Lower leg skin (tissue), 4 donors: ENCODE measurements at regions not wholly inside any gene's neighbourhood (a gene's known extent, or its start where the extent isn't known, plus 50 kb on each side); places are given as distances from the start of the nearest gene placed in this dataset.

Source experiments
- DNase-seq, 2 donors: peaks; one replicate each; pipeline ENCODE4 v3.0.0-alpha.2; 2019; ENCODE audit warnings: low spot score in 2 of 2
- H3K4me3 ChIP-seq: fragments of 200-600 bp; sonication (generic); 2 replicates; pipeline ENCODE4 v1.5.1; 2017; ENCODE audit warnings: mild to moderate bottlenecking, low read depth; ENCODE audit not compliant: poor library complexity, severe bottlenecking
- POLR2A ChIP-seq, 2 donors: fragments of 450-650 bp; IDR thresholded peaks; one replicate each; pipeline ENCODE4 v1.6.1; 2016 to 2017; ENCODE audit warnings: antibody characterized with exemption in 2 of 2, mild to moderate bottlenecking in 1 of 2, moderate library complexity in 1 of 2
- WGBS, 2 donors: methylation state at CpG; one replicate each; pipeline ENCODE4 v1.1.5; 2018; 5-methylcytosine and 5-hydroxymethylcytosine counted together
- intact Hi-C: fragments of 100-400 bp; cut with DNase I; formaldehyde crosslinking; loops from one replicate; pipeline ENCODE4 v1.15.0; 2023; ENCODE audit warnings: low total_unique reads
- TF ChIP-seq, protein P1 (sequence below), 3 donors: fragments of 450-650 bp; IDR thresholded peaks; one replicate each; pipeline ENCODE4 v1.5.1; 2016; ENCODE audit warnings: antibody characterized with exemption in 3 of 3, mild to moderate bottlenecking in 3 of 3, moderate library complexity in 2 of 3

DNA sequence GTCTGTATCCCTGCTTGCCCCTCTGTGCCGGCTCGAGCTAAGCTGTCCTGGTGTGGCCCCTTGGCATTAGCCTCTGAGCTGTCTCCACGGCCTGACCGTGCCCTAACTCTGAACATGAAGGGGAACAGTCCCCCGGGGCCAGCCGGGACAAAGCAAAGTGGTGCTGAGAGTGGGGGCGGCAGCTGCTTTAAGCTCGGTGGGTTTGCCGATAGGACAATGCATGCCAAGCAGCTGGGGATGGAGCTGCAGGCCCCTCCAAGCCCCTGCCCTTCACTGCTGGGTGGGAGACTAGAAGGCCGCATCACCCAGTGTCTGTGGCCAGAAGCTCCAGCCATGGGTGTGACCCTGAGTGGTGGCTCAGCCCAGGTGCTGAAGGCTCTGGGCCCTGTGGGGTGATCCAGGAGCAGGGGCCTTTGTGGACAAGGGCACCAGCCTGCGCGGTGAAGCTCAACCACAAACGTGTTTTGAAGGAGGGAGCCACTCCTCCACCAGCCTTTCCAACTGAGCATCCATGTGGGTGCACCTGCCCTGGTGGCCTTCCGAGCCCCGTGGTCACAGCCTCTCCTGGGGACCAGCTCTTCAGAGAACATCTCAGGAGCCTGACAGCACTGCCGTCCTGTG is 242.5 kb downstream of the ERMARD start:
- peak in 1 of 2 donors; percentile 78 for DNase-seq
- TF ChIP-seq, protein P1, sequence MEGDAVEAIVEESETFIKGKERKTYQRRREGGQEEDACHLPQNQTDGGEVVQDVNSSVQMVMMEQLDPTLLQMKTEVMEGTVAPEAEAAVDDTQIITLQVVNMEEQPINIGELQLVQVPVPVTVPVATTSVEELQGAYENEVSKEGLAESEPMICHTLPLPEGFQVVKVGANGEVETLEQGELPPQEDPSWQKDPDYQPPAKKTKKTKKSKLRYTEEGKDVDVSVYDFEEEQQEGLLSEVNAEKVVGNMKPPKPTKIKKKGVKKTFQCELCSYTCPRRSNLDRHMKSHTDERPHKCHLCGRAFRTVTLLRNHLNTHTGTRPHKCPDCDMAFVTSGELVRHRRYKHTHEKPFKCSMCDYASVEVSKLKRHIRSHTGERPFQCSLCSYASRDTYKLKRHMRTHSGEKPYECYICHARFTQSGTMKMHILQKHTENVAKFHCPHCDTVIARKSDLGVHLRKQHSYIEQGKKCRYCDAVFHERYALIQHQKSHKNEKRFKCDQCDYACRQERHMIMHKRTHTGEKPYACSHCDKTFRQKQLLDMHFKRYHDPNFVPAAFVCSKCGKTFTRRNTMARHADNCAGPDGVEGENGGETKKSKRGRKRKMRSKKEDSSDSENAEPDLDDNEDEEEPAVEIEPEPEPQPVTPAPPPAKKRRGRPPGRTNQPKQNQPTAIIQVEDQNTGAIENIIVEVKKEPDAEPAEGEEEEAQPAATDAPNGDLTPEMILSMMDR (IDR thresholded peaks at IDR 0.05): no peak
- no peak for TF ChIP-seq POLR2A (IDR thresholded peaks at IDR 0.05)
- 86 to 92% methylated on average over 16 of the region's 16 CpGs for WGBS, 2 donors
- intact Hi-C loops: no loop called here
- no peak overlapping the region for H3K4me3 ChIP-seq

DNA sequence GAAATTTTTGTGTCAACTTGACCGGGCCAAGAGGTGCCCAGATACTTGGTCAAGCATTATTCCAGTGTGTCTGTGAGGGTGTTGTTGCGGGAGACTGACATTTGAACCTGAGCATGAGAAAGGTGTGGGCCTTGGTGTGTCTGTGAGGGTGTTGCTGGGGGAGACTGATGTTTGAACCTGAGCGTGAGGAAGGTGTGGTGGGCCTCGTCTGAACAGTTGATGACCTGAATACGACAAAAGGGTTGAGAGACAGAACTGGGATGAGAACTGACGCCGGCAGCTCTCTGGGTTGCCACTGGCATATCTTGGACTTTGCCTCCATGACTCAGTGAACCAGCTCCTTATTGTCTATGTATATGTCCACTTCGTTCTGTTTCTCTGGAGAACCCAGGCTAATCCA is 240.5 kb downstream of the ERMARD start:
- TF ChIP-seq, protein P1 (IDR thresholded peaks at IDR 0.05): no peak
- no peak for TF ChIP-seq POLR2A (IDR thresholded peaks at IDR 0.05)
- peak in 1 of 2 donors; percentile 48 for DNase-seq
- no peak overlapping the region for H3K4me3 ChIP-seq
- intact Hi-C loops: no loop called here
- WGBS, 2 donors: 95 to 96% methylated on average over 8 of the region's 8 CpGs

DNA sequence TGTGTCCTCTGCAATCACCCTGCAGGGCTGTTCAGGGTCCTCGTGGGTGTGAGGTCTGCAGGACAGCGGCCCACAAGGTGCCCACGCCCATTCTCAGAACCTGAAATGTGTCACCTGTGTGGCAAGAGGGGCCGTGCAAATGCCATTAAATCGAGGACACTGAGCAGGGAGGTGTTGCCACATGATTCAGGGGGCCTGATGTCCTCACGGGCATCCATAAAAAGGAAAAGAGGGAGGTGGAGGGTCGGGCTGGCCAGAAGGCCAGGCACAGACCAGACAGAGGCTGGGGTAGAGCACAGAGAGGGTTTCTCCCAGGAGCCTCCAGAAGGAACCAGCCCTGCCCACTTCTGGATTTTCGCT is 239.6 kb downstream of the ERMARD start:
- intact Hi-C loops: no loop called here
- H3K4me3 ChIP-seq: no peak overlapping the region
- TF ChIP-seq POLR2A (IDR thresholded peaks at IDR 0.05): no peak
- TF ChIP-seq, protein P1 (IDR thresholded peaks at IDR 0.05): no peak
- 82 to 88% methylated on average over 8 of the region's 8 CpGs for WGBS, 2 donors
- peak in 1 of 2 donors; percentile 61 for DNase-seq

DNA sequence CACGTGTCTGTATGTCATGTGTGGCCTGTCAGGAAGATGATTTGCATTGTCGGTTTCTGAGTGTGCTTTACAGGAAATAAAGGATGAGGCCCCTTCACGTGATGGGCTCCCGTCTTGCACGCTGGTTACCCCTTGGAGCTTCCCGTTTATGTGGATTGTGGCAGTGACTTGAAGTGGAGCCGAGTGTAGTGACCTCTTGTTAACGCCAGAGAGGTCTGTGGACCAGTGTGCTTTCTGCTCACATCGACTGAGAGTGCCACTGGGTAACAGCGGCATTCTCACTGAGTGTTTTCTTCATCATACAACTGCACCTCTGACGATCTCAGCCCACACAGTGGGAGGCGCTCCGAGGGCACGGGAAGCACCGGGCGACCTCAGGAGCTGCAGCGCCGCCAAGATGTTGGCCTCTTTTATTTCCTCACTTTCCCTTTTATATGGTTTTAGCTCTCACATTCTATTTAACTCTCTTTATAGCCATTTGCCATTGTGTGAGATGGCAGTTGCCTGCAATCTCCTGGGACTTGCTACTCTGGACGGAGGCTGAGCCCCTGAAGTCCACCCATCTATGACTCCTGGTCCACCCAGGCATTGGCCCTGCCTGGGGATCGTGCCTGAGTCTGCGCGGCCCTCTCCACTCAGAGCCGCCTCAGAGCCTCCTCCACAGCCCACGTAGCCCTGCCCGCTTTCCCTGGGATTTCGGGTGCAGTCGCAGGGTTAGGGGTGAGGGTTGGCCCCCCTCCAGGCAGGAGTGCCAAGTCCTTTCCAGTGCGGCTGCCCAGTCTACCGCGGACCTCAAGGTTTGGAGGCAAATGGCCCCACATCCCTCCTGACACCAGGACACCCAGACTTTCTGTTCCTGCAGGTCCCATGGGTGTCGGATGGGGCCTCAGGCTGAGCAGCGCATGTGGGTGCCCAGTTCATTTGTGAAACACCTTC is 238.9 kb downstream of the ERMARD start:
- TF ChIP-seq POLR2A (IDR thresholded peaks at IDR 0.05): no peak
- TF ChIP-seq, protein P1 (IDR thresholded peaks at IDR 0.05): no peak
- WGBS, 2 donors: 76 to 84% methylated on average over 27 to 30 of the region's 32 CpGs
- DNase-seq: peak; percentile 44 to 80
- H3K4me3 ChIP-seq: no peak overlapping the region
- intact Hi-C loops: no loop called here

DNA sequence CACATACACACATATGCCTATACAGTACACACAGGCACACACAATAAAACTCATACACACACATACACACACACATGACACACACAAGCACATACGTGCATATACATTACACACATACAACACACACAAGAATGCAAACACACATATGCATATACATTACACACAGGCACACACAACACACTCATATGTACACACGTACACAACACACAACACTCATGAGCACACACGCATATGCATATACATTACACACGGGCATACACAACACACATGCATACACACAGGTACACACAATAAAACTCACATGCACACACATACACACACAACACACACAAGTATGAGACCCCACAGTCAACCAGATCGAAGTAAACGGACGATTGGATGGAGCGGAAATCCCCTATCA is 238.2 kb downstream of the ERMARD start:
- no peak overlapping the region for H3K4me3 ChIP-seq
- intact Hi-C loops: no loop called here
- WGBS, 2 donors: 84 to 85% methylated on average over 8 of the region's 8 CpGs
- TF ChIP-seq POLR2A (IDR thresholded peaks at IDR 0.05): no peak
- TF ChIP-seq, protein P1 (IDR thresholded peaks at IDR 0.05): peak in 1 of 3 donors; percentile 15
- DNase-seq: peak in 1 of 2 donors; percentile 3
